GM21367 (cell line): ENCODE measurements at regions not wholly inside any gene's neighbourhood (a gene's known extent, or its start where the extent isn't known, plus 50 kb on each side); places are given as distances from the start of the nearest gene placed in this dataset.
"Not testable (repeated sequence)": the region's sequence is repeated elsewhere in the genome, so short reads cannot be mapped to it uniquely, and the experiment has no call there.

ENCODE experiments used
- ATAC-seq: cut with Tn5 transposase; IDR thresholded peaks from one replicate; pipeline ENCODE4 v1.9.1; 2021; ENCODE audit not compliant: unreplicated experiment

GRCh38 chr1:190665045-190665444 lies 187.4 kb upstream of the BRINP3 start:
- no peak for ATAC-seq

GRCh38 chr1:190667914-190668313 lies 190.2 kb upstream of the BRINP3 start:
- ATAC-seq: no peak

GRCh38 chr1:190679044-190679443 lies 201.4 kb upstream of the BRINP3 start:
- no peak for ATAC-seq

- ATAC-seq: no peak
These were observed 201.8 kb upstream of the BRINP3 start for GRCh38 chr1:190679454-190679853.

- ATAC-seq: no peak
These were observed 202.3 kb upstream of the BRINP3 start for GRCh38 chr1:190679983-190680382.

- ATAC-seq: no peak
These were observed 208.0 kb upstream of the BRINP3 start for GRCh38 chr1:190685676-190686075.

GRCh38 chr1:190688096-190688495 lies 210.4 kb upstream of the BRINP3 start:
- no peak for ATAC-seq

- not testable (repeated sequence) for ATAC-seq
These were observed 220.8 kb upstream of the BRINP3 start for GRCh38 chr1:190698488-190698887.

- no peak for ATAC-seq
These were observed 221.5 kb upstream of the BRINP3 start for GRCh38 chr1:190699165-190699564.

- ATAC-seq: no peak
These were observed 230.9 kb upstream of the BRINP3 start for GRCh38 chr1:190708418-190709057.

- no peak for ATAC-seq
These were observed 233.4 kb upstream of the BRINP3 start for GRCh38 chr1:190711069-190711468.

- no peak for ATAC-seq
These were observed 239.4 kb upstream of the BRINP3 start for GRCh38 chr1:190717055-190717454.

GRCh38 chr1:190736971-190737590 lies 259.4 kb upstream of the BRINP3 start:
- no peak for ATAC-seq

- ATAC-seq: no peak
These were observed 260.7 kb upstream of the BRINP3 start for GRCh38 chr1:190738317-190738716.

- no peak for ATAC-seq
These were observed 262.3 kb upstream of the BRINP3 start for GRCh38 chr1:190739926-190740325.

- no peak for ATAC-seq
These were observed 270.0 kb upstream of the BRINP3 start for GRCh38 chr1:190747704-190748103.

GRCh38 chr1:190752131-190752530 lies 274.5 kb upstream of the BRINP3 start:
- ATAC-seq: no peak

- no peak for ATAC-seq
These were observed 277.0 kb upstream of the BRINP3 start for GRCh38 chr1:190754666-190755065.

GRCh38 chr1:190759807-190760206 lies 282.1 kb upstream of the BRINP3 start:
- ATAC-seq: peak; percentile 78

- ATAC-seq: no peak
These were observed 284.7 kb upstream of the BRINP3 start for GRCh38 chr1:190762325-190762724.

- ATAC-seq: no peak
These were observed 315.2 kb upstream of the BRINP3 start for GRCh38 chr1:190792873-190793272.

GRCh38 chr1:190807629-190808028 lies 330.0 kb upstream of the BRINP3 start:
- ATAC-seq: no peak

GRCh38 chr1:190808035-190808434 lies 330.4 kb upstream of the BRINP3 start:
- no peak for ATAC-seq
